H1 (cell line): ENCODE measurements at regions not wholly inside any gene's neighbourhood (a gene's known extent, or its start where the extent isn't known, plus 50 kb on each side); places are given as distances from the start of the nearest gene placed in this dataset.

Experiments used
- BACH1 ChIP-seq: IDR thresholded peaks from 2 replicates; pipeline ENCODE4 v1.6.1; 2012; ENCODE audit warnings: low read length, improper control_type of control experiment
- CBX5 ChIP-seq: fragments of 300-800, 300-1000 bp; sonication (generic); IDR thresholded peaks from 2 replicates; pipeline ENCODE4 v1.7.1; 2016; ENCODE audit warnings: antibody characterized with exemption, low read length, low read depth
- CTBP2 ChIP-seq: IDR thresholded peaks from 2 replicates; pipeline ENCODE4 v1.7.0; 2011; ENCODE audit warnings: borderline replicate concordance, mild to moderate bottlenecking, moderate library complexity, mixed read lengths, low read length; ENCODE audit not compliant: insufficient read depth, insufficient read length
- SAP30 ChIP-seq: fragments of 300-600 bp; sonication (generic); IDR thresholded peaks from 2 replicates; pipeline ENCODE4 v1.7.1; 2012; ENCODE audit warnings: low read length, moderate library complexity, mild to moderate bottlenecking, inconsistent platforms; ENCODE audit not compliant: insufficient read depth, insufficient replicate concordance
- TBP ChIP-seq: IDR thresholded peaks from 2 replicates; pipeline ENCODE4 v1.6.1; 2011; ENCODE audit warnings: low read depth, low read length, improper control_type of control experiment
- TF ChIP-seq, protein P1 (sequence below): fragments of 300-600 bp; sonication (generic); IDR thresholded peaks from 2 replicates; pipeline ENCODE4 v1.7.1; 2012; ENCODE audit warnings: low read length, moderate library complexity, mild to moderate bottlenecking, inconsistent platforms; ENCODE audit not compliant: insufficient replicate concordance

GRCh38 chr6:44663860-44664634 is 276.5 kb downstream of the CDC5L start (continued):
- TF ChIP-seq, protein P1, sequence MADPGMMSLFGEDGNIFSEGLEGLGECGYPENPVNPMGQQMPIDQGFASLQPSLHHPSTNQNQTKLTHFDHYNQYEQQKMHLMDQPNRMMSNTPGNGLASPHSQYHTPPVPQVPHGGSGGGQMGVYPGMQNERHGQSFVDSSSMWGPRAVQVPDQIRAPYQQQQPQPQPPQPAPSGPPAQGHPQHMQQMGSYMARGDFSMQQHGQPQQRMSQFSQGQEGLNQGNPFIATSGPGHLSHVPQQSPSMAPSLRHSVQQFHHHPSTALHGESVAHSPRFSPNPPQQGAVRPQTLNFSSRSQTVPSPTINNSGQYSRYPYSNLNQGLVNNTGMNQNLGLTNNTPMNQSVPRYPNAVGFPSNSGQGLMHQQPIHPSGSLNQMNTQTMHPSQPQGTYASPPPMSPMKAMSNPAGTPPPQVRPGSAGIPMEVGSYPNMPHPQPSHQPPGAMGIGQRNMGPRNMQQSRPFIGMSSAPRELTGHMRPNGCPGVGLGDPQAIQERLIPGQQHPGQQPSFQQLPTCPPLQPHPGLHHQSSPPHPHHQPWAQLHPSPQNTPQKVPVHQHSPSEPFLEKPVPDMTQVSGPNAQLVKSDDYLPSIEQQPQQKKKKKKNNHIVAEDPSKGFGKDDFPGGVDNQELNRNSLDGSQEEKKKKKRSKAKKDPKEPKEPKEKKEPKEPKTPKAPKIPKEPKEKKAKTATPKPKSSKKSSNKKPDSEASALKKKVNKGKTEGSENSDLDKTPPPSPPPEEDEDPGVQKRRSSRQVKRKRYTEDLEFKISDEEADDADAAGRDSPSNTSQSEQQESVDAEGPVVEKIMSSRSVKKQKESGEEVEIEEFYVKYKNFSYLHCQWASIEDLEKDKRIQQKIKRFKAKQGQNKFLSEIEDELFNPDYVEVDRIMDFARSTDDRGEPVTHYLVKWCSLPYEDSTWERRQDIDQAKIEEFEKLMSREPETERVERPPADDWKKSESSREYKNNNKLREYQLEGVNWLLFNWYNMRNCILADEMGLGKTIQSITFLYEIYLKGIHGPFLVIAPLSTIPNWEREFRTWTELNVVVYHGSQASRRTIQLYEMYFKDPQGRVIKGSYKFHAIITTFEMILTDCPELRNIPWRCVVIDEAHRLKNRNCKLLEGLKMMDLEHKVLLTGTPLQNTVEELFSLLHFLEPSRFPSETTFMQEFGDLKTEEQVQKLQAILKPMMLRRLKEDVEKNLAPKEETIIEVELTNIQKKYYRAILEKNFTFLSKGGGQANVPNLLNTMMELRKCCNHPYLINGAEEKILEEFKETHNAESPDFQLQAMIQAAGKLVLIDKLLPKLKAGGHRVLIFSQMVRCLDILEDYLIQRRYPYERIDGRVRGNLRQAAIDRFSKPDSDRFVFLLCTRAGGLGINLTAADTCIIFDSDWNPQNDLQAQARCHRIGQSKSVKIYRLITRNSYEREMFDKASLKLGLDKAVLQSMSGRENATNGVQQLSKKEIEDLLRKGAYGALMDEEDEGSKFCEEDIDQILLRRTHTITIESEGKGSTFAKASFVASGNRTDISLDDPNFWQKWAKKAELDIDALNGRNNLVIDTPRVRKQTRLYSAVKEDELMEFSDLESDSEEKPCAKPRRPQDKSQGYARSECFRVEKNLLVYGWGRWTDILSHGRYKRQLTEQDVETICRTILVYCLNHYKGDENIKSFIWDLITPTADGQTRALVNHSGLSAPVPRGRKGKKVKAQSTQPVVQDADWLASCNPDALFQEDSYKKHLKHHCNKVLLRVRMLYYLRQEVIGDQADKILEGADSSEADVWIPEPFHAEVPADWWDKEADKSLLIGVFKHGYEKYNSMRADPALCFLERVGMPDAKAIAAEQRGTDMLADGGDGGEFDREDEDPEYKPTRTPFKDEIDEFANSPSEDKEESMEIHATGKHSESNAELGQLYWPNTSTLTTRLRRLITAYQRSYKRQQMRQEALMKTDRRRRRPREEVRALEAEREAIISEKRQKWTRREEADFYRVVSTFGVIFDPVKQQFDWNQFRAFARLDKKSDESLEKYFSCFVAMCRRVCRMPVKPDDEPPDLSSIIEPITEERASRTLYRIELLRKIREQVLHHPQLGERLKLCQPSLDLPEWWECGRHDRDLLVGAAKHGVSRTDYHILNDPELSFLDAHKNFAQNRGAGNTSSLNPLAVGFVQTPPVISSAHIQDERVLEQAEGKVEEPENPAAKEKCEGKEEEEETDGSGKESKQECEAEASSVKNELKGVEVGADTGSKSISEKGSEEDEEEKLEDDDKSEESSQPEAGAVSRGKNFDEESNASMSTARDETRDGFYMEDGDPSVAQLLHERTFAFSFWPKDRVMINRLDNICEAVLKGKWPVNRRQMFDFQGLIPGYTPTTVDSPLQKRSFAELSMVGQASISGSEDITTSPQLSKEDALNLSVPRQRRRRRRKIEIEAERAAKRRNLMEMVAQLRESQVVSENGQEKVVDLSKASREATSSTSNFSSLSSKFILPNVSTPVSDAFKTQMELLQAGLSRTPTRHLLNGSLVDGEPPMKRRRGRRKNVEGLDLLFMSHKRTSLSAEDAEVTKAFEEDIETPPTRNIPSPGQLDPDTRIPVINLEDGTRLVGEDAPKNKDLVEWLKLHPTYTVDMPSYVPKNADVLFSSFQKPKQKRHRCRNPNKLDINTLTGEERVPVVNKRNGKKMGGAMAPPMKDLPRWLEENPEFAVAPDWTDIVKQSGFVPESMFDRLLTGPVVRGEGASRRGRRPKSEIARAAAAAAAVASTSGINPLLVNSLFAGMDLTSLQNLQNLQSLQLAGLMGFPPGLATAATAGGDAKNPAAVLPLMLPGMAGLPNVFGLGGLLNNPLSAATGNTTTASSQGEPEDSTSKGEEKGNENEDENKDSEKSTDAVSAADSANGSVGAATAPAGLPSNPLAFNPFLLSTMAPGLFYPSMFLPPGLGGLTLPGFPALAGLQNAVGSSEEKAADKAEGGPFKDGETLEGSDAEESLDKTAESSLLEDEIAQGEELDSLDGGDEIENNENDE = no peak
- TF ChIP-seq TBP (no peak), BACH1 (no peak), CTBP2 (no peak), CBX5 (no peak), SAP30 (no peak)
- TF ChIP-seq, all 59 proteins: peak for 0
